Choroid plexus epithelial cell (primary cell): ENCODE measurements at regions not wholly inside any gene's neighbourhood (a gene's known extent, or its start where the extent isn't known, plus 50 kb on each side); places are given as distances from the start of the nearest gene placed in this dataset.

Source experiments
- DNase-seq: peaks from one replicate; pipeline ENCODE4 v3.0.0-alpha.2; 2010; ENCODE audit warnings: low read depth
- H3K4me3 ChIP-seq: 2 replicates; pipeline ENCODE4 v1.5.1; 2011; ENCODE audit warnings: low read depth, mild to moderate bottlenecking, control low read depth, low read length, moderate library complexity
- CTCF ChIP-seq: conservative IDR thresholded peaks from 2 replicates; pipeline ENCODE4 v1.5.1; 2011; ENCODE audit warnings: low read depth, mild to moderate bottlenecking, control low read depth, inconsistent platforms, low read length, moderate library complexity

GRCh38 chr12:42683933-42684801 lies 94.6 kb upstream of the PRICKLE1 start:
- TF ChIP-seq CTCF = no peak
- peak; percentile 50 for DNase-seq
- no peak overlapping the region for H3K4me3 ChIP-seq

DNA sequence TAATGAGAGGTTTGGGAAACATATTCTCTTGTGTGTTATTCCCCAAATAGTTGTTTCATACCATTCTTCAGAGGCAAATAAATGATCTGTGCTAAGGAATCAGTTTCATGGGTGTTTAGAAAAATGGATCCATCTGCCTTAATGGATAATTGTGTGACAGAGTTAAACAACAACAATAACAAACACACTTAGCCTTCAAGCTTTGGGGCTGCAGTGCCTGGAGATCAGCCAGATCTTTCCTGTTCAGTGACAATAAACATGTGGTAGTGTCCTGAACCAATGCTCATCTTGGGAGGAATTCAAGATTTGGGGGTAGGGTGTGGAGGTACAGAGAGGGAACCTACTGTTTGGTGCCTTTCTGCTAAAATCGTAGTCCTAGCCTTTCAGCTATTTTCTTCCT lies 93.7 kb upstream of the PRICKLE1 start:
- TF ChIP-seq CTCF = no peak

GRCh38 chr12:42679466-42679865 lies 89.9 kb upstream of the PRICKLE1 start:
- TF ChIP-seq CTCF = no peak
- H3K4me3 ChIP-seq = no peak overlapping the region
- peak; percentile 79 for DNase-seq

More for the DNA sequence above, 93.7 kb upstream of the PRICKLE1 start:
- H3K4me3 ChIP-seq = no peak overlapping the region
- no peak for DNase-seq

- H3K4me3 ChIP-seq = no peak overlapping the region
- DNase-seq = no peak
- no peak for TF ChIP-seq CTCF
Observed at GRCh38 chr12:42677461-42677860, 87.9 kb upstream of the PRICKLE1 start.

- no peak for DNase-seq
- TF ChIP-seq CTCF = no peak
- no peak overlapping the region for H3K4me3 ChIP-seq
Observed at GRCh38 chr12:42673535-42673934, 84.0 kb upstream of the PRICKLE1 start.

- no peak for TF ChIP-seq CTCF
- no peak overlapping the region for H3K4me3 ChIP-seq
Observed at GRCh38 chr12:42670719-42671118, 81.2 kb upstream of the PRICKLE1 start.

DNA sequence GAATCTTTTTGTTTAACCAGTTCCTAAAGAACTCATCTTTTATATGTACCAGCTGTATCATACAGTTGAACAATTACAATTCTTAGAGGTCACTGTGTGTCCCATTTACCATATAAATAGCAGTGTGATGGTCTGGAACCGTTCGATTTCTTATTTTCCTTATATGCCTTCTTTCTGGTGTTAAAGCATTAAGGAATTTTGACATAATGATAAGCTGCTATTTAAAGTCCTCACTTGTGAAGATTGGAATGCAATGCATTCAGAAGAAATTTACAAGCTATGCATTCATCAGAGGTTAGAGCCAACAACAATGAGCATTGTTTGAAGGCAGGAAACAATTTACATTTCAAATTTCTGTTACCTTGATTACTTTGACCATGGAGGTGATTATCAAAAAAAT lies 80.0 kb upstream of the PRICKLE1 start:
- no peak overlapping the region for H3K4me3 ChIP-seq
- DNase-seq = peak; percentile 47
- TF ChIP-seq CTCF = no peak

More at GRCh38 chr12:42670719-42671118, 81.2 kb upstream of the PRICKLE1 start:
- DNase-seq = no peak
